GM12891 (cell line): ENCODE measurements at regions not wholly inside any gene's neighbourhood (a gene's known extent, or its start where the extent isn't known, plus 50 kb on each side); places are given as distances from the start of the nearest gene placed in this dataset.

ENCODE experiments used
- DNase-seq: peaks from one replicate; pipeline ENCODE4 v3.0.0; 2011; ENCODE audit warnings: low spot score; ENCODE audit not compliant: insufficient read length
- FAIRE-seq: peaks from 2 replicates; lab custom pipeline; 2011; peaks lifted over from hg19 to GRCh38; lab: Jason Lieb, UNC
- PAX5 ChIP-seq: IDR thresholded peaks from 2 replicates; pipeline ENCODE4 v1.6.1; 2011; ENCODE audit warnings: low read length, moderate library complexity, mild to moderate bottlenecking; ENCODE audit not compliant: insufficient read depth, severe bottlenecking
- POLR2A ChIP-seq: IDR thresholded peaks from 2 replicates; pipeline ENCODE4 v1.6.1; 2011; ENCODE audit warnings: low read depth, low read length, control low read depth
- POLR2AphosphoS5 ChIP-seq: IDR thresholded peaks from 2 replicates; pipeline ENCODE4 v1.6.1; 2011; ENCODE audit warnings: low read depth, low read length, control low read depth
- POU2F2 ChIP-seq: IDR thresholded peaks from 2 replicates; pipeline ENCODE4 v1.6.1; 2011; ENCODE audit warnings: low read depth, mild to moderate bottlenecking, control low read depth, low read length, moderate library complexity
- SPI1 ChIP-seq: IDR thresholded peaks from 2 replicates; pipeline ENCODE4 v1.6.1; 2011; ENCODE audit warnings: low read depth, low read length, control low read depth
- TAF1 ChIP-seq: IDR thresholded peaks from 2 replicates; pipeline ENCODE4 v1.6.1; 2011; ENCODE audit warnings: low read depth, low read length, control low read depth

- DNase-seq (no peak), FAIRE-seq (no peak)
- TF ChIP-seq TAF1 (no peak), SPI1 (no peak), POU2F2 (no peak), POLR2AphosphoS5 (no peak), PAX5 (no peak), POLR2A (no peak)
Observed at GRCh38 chr2:14717131-14717530, 84.6 kb downstream of the LRATD1 start.

- no peak for DNase-seq
- FAIRE-seq: no peak
- TF ChIP-seq PAX5 (no peak), POLR2A (no peak), POLR2AphosphoS5 (no peak), TAF1 (no peak), SPI1 (no peak), POU2F2 (no peak)
Observed at GRCh38 chr2:14720319-14720718, 87.8 kb downstream of the LRATD1 start.

- TF ChIP-seq POLR2A: no peak
- TF ChIP-seq PAX5: no peak
- no peak for TF ChIP-seq TAF1
- TF ChIP-seq POLR2AphosphoS5: no peak
- no peak for TF ChIP-seq SPI1
- TF ChIP-seq POU2F2: no peak
- no peak for FAIRE-seq
- no peak for DNase-seq
Observed at GRCh38 chr2:14720739-14721138, 88.2 kb downstream of the LRATD1 start.

DNA sequence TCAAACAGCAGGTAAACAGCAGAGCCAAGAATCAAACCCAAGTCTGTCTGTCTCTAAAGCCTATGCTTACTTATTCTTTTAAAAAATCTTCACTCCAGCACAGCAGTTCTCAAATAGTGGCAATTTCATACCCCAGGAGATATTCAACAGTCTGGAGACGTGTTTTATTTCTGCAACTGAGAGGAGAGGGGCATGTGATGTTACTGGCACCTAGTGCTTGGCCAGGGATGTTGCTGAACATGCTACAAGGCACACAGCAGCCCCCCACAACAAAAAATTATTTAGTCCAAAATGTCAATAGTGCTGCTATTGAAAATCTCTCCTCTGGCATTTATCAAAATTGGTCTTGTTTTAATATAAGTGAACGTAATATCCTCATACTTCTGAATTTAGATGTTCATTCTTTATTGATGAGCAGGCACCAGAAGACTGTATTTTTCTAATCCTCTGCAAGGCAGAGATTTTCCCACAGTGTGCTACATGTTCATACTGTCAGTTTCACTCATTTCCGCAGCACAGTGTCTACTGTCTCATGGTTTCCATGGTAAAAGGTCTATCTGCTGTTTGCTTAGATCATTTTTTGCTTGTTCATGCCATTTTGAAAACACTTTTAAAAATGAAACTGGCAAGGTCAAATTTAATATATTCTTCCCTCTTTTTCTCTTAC is 90.5 kb downstream of the LRATD1 start:
- no peak for TF ChIP-seq TAF1
- no peak for TF ChIP-seq POLR2AphosphoS5
- no peak for TF ChIP-seq SPI1
- no peak for TF ChIP-seq POLR2A
- TF ChIP-seq PAX5: no peak
- TF ChIP-seq POU2F2: no peak
- DNase-seq: no peak
- no peak for FAIRE-seq

GRCh38 chr2:14723684-14724083 is 91.2 kb downstream of the LRATD1 start:
- DNase-seq: no peak
- no peak for FAIRE-seq
- TF ChIP-seq POLR2AphosphoS5 (no peak), POLR2A (no peak), PAX5 (no peak), POU2F2 (no peak), SPI1 (no peak), TAF1 (no peak)

DNA sequence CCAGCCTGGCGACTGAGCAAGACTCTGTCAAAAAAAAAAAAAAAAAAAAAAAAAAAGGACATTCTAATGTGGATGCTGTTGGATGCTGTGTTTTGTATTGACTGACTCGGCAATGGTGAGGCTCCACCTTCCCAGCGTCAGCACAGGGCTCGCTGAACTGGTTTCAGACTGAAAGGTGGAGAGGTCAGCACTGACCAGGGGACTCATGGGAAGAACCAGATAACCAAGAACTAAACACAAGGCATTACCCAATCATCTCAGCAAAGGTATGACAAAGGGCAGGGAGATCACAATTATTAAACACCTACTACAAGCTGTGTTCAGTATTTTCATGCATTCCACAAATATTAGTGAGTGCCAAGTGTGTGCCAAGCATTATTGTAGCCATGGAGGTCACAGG is 103.2 kb downstream of the LRATD1 start:
- no peak for TF ChIP-seq TAF1
- TF ChIP-seq POLR2AphosphoS5: no peak
- no peak for TF ChIP-seq POLR2A
- no peak for TF ChIP-seq PAX5
- TF ChIP-seq SPI1: no peak
- TF ChIP-seq POU2F2: no peak
- DNase-seq (no peak), FAIRE-seq (no peak)

DNA sequence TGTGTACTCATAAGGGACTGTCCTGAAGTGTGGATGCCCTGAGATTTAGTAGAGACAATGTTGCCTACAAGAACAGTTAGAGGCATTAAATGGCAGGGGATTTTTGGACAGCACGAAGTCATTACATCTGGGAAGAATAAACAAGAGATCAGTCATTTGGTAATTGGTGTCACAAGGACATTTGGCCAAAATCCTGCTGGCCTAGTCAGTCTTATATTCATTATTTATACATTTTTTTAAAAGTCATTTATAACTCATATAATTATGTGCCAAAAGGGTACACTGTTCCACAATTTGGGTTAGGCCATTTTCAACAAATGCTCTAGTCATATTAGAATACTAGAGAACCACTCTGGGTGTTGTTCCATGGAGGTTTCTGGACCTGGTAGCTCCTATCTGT is 104.7 kb downstream of the LRATD1 start:
- no peak for TF ChIP-seq POLR2AphosphoS5
- TF ChIP-seq POU2F2: no peak
- no peak for TF ChIP-seq POLR2A
- TF ChIP-seq PAX5: no peak
- TF ChIP-seq TAF1: no peak
- TF ChIP-seq SPI1: no peak
- FAIRE-seq (no peak), DNase-seq (no peak)

DNA sequence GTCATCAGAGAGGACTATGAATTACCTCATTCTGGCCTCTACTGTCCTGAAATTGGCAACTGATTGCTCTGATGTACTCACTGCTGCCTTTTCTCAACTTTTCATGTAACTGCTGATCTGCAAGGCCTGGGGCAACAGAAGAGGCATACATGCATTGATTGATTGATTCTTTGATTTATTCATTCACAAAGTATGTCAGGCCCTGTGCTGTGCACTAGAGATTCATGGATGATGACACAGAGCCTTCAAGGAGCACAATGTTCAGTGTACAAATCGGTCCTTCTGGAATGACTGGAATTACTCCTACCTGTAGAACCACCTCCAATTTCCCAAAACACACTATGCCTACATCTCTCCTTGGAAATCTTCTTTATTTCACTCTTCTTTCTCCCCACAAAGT is 111.3 kb downstream of the LRATD1 start:
- TF ChIP-seq POLR2A (no peak), TAF1 (no peak), PAX5 (no peak), POLR2AphosphoS5 (no peak), SPI1 (no peak), POU2F2 (no peak)
- DNase-seq (no peak), FAIRE-seq (no peak)

DNA sequence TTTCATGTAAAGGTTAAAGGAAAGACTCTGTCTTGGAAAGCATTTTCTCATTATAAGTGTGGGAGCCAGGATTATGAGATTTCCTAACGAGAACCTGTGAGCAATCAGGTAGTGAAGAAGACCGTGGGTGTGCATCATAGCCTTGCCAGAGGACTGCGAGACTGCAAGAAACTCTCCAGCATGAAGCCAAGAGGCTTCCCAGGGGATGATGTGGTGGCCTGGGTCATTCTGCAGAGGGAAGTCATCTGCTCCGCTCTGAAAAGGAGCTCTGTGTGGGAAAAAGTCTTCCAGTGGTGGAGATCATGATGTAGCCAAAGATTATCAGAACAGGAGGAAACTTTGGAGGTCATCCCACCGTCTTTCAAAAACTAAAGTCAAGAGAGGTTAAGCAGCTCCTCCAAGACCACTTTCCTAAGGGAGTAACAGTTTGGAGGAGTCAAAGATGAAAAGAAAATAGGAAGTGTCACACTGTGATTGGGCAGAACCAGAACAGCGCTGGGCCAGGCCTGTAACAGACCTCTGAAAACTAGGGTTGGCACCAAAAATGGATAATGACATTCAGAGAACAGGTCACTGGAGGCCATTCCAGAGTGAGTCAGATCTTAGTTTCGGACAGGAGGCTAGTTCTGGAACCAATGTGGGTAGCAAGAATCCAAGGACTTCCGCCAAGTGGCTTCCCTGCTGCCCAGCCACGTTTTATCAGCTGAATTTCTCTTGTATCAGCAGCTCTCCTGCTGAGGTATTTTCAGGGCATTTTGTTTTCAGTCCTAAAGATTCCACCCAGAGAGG is 113.0 kb downstream of the LRATD1 start:
- DNase-seq (no peak), FAIRE-seq (no peak)
- TF ChIP-seq POLR2AphosphoS5: no peak
- no peak for TF ChIP-seq PAX5
- no peak for TF ChIP-seq SPI1
- TF ChIP-seq TAF1: no peak
- TF ChIP-seq POLR2A: no peak
- TF ChIP-seq POU2F2: no peak

GRCh38 chr2:14746133-14746532 is 113.6 kb downstream of the LRATD1 start:
- TF ChIP-seq POLR2A (no peak), POU2F2 (0 out of 2 replicates have a peak, but pooled peaks have one; percentile 11)
- DNase-seq: no peak
- FAIRE-seq: no peak
